Right atrium auricular region (tissue), 2 donors: ENCODE measurements at regions not wholly inside any gene's neighbourhood (a gene's known extent, or its start where the extent isn't known, plus 50 kb on each side); places are given as distances from the start of the nearest gene placed in this dataset.
"Not testable (repeated sequence)": the region's sequence is repeated elsewhere in the genome, so short reads cannot be mapped to it uniquely, and the experiment has no call there.

Experiments used
- DNase-seq: peaks from one replicate; pipeline ENCODE4 v3.0.0-alpha.2; 2019; ENCODE audit warnings: low spot score
- H3K27ac ChIP-seq, 2 donors: fragments of 200-600 bp; sonication (generic); 1 replicate in 1 of 2; 2 replicates in 1 of 2; pipeline ENCODE4 v1.5.1; 2016 to 2019
- H3K27me3 ChIP-seq, 2 donors: fragments of 200-600 bp; sonication (generic); one replicate each; pipeline versions ENCODE4 v1.5.1 to v1.6.0; 2017 to 2019
- H3K36me3 ChIP-seq: fragments of 200-600 bp; sonication (generic); one replicate; pipeline ENCODE4 v1.5.1; 2016
- H3K4me1 ChIP-seq, 2 donors: fragments of 200-600 bp; sonication (generic); one replicate each; pipeline versions ENCODE4 v1.5.1 to v1.6.0; 2017 to 2019
- H3K4me3 ChIP-seq, 2 donors: fragments of 200-600 bp; sonication (generic); 1 replicate in 1 of 2; 2 replicates in 1 of 2; pipeline ENCODE4 v1.5.1; 2017 to 2019; ENCODE audit warnings: mild to moderate bottlenecking in 1 of 2, moderate library complexity in 1 of 2
- H3K9me3 ChIP-seq, 2 donors: fragments of 200-600 bp; sonication (generic); one replicate each; pipeline ENCODE4 v1.5.1; 2019
- CTCF ChIP-seq, 2 donors: fragments of 200-600 bp; sonication (generic); IDR thresholded peaks; one replicate each; pipeline ENCODE4 v1.5.1; 2019; ENCODE audit warnings: antibody characterized with exemption in 2 of 2

GRCh38 chr14:36426836-36427235 lies 93.2 kb downstream of the NKX2-1 start:
- Histone ChIP-seq H3K27me3 (no peaks in the 10 kb centered on the region), H3K27ac (no peak overlapping the region), H3K4me1 (no peaks in the 10 kb centered on the region), H3K9me3 (no peaks in the 10 kb centered on the region), H3K4me3 (no peak overlapping the region), H3K36me3 (no peaks in the 10 kb centered on the region)
- DNase-seq = no peak
- TF ChIP-seq CTCF (IDR thresholded peaks at IDR 0.05) = no peak

- no peaks in the 10 kb centered on the region for H3K36me3 ChIP-seq
- no peaks in the 10 kb centered on the region for H3K9me3 ChIP-seq
- no peaks in the 10 kb centered on the region for H3K27me3 ChIP-seq
- no peak for DNase-seq
- no peak overlapping the region for H3K4me3 ChIP-seq
- no peaks in the 10 kb centered on the region for H3K4me1 ChIP-seq
- TF ChIP-seq CTCF (IDR thresholded peaks at IDR 0.05) = no peak
- no peak overlapping the region for H3K27ac ChIP-seq
These were observed 93.9 kb downstream of the NKX2-1 start for GRCh38 chr14:36426113-36426512.

- no peak for TF ChIP-seq CTCF (IDR thresholded peaks at IDR 0.05)
These were observed 95.4 kb downstream of the NKX2-1 start for GRCh38 chr14:36424478-36425102.

GRCh38 chr14:36423430-36423829 lies 96.6 kb downstream of the NKX2-1 start:
- H3K4me3 ChIP-seq = no peak overlapping the region
- no peak for DNase-seq
- no peaks in the 10 kb centered on the region for H3K36me3 ChIP-seq
- H3K9me3 ChIP-seq = no peaks in the 10 kb centered on the region
- H3K27ac ChIP-seq = no peak overlapping the region
- no peaks in the 10 kb centered on the region for H3K27me3 ChIP-seq
- H3K4me1 ChIP-seq = no peaks in the 10 kb centered on the region
- TF ChIP-seq CTCF (IDR thresholded peaks at IDR 0.05) = no peak

More at GRCh38 chr14:36424478-36425102, 95.4 kb downstream of the NKX2-1 start:
- no peak for DNase-seq
- Histone ChIP-seq H3K4me1 (no peaks in the 10 kb centered on the region), H3K4me3 (no peak overlapping the region), H3K9me3 (no peaks in the 10 kb centered on the region), H3K27ac (no peak overlapping the region), H3K36me3 (no peaks in the 10 kb centered on the region), H3K27me3 (no peaks in the 10 kb centered on the region)

GRCh38 chr14:36420149-36420687 lies 99.8 kb upstream of the MBIP start:
- Histone ChIP-seq H3K9me3 (no peaks in the 10 kb centered on the region), H3K27ac (no peak overlapping the region), H3K4me1 (no peaks in the 10 kb centered on the region), H3K27me3 (no peaks in the 10 kb centered on the region), H3K4me3 (no peak overlapping the region), H3K36me3 (no peaks in the 10 kb centered on the region)
- no peak for TF ChIP-seq CTCF (IDR thresholded peaks at IDR 0.05)
- no peak for DNase-seq

GRCh38 chr14:36418937-36419336 lies 98.5 kb upstream of the MBIP start:
- no peak for DNase-seq
- H3K9me3 ChIP-seq = no peaks in the 10 kb centered on the region
- TF ChIP-seq CTCF (IDR thresholded peaks at IDR 0.05) = no peak

GRCh38 chr14:36411951-36412350 lies 91.5 kb upstream of the MBIP start:
- H3K36me3 ChIP-seq, H3K9me3 ChIP-seq, DNase-seq, H3K27ac ChIP-seq, H3K27me3 ChIP-seq, H3K4me3 ChIP-seq, H3K4me1 ChIP-seq: not testable (repeated sequence)

More at GRCh38 chr14:36418937-36419336, 98.5 kb upstream of the MBIP start:
- no peaks in the 10 kb centered on the region for H3K27me3 ChIP-seq
- H3K36me3 ChIP-seq = no peaks in the 10 kb centered on the region
- no peak overlapping the region for H3K4me3 ChIP-seq
- no peak overlapping the region for H3K27ac ChIP-seq
- no peaks in the 10 kb centered on the region for H3K4me1 ChIP-seq
